ENCODE measurements at regions not wholly inside any gene's neighbourhood (a gene's known extent, or its start where the extent isn't known, plus 50 kb on each side); places are given as distances from the start of the nearest gene placed in this dataset.

DNA sequence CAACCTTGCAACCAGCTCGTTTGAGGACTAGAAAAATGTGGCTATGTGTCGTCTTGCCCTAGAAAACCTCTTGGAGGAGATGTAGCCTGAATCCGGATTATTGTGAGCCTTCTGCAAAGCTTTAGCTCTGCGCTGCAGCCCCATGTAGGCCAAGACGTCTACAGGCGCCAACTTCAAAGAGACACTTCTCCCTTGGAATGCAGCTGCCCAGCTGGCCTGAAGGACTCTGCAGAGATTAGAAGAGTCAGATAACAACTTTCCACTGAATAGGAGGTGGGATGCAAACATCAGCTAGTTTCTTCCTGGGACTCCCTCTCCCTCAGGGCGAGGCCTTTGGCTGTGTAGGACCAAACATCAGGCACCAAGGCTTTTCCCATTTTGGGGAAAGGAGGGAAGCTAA is 356.5 kb upstream of the IL12A start:
- intact Hi-C loops (cut with DNase I) = no loop called here
- ATAC-seq (ENCODE audit: poor library complexity) (no peak), DNase-seq (no peak)

DNA sequence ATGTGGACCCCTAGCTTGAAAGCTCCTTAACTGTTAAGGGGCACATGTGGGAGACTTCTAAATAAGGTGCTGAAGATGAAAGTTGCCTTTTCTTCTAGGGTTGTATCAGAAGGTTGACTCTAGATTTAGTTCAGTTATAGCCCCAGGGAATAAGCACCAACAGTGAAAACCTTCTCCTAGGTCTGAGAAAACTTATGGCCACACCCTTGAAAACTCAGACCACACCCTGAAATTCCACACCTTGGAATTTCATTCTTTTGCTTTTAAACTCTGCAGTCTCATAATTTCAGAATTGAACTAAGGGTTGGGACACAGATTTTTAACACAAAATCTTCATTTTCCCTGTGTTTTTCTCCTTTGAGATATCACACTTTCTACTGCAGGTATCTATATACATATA is 355.8 kb upstream of the IL12A start:
- DNase-seq = no peak
- intact Hi-C loops (cut with DNase I) = no loop called here
- ATAC-seq (ENCODE audit: poor library complexity) = no peak

DNA sequence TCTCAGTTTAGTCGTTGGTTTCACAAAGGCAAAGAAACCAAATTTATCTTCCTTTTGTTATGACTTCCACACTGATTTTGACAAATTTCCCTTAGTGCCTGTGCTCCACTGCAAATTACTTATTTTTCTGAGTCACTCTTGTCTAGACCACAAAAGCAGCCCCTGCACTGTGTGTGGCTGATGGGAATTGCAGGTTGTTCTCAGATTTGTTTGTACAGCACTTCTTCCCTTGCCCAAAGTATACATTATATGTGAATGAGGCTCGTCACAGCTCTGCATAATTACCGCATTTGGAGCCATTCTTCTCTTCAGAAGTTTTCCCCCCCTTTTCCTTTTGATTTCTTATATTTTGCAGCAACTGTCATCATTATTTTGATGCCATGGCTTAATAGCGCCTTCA is 354.2 kb upstream of the IL12A start:
- intact Hi-C loops (cut with DNase I) = no loop called here
- no peak for DNase-seq
- ATAC-seq (ENCODE audit: poor library complexity) = no peak

DNA sequence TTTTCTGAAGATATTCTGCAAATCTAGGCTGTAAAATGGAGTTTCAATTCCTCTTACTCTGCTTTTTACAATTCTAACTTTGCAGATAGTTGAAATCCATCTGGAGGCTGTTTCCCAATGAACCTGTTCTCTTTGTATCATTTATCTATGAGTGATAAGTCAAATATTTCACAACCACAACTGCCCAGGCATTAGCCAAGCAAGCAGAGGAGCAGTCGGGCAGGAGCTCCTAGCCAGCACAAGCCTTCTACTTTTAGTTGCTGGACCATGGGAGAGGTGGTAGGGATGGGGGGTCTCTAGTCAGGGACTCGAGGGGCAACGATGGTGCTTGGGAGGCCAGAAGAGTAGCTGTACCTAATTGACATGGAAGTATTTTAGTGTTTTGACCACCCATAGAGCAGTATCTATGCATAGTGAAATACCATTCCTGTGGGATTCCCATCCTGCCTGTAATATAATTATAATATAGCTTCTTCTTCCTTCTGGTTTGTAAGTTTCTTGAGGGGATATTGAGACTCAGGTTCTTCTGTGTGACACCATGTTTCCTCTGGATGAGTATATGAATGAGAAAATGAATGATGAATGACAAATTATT is 353.5 kb upstream of the IL12A start:
- intact Hi-C loops (cut with DNase I) = no loop called here
- no peak for ATAC-seq (ENCODE audit: poor library complexity)
- no peak for DNase-seq

DNA sequence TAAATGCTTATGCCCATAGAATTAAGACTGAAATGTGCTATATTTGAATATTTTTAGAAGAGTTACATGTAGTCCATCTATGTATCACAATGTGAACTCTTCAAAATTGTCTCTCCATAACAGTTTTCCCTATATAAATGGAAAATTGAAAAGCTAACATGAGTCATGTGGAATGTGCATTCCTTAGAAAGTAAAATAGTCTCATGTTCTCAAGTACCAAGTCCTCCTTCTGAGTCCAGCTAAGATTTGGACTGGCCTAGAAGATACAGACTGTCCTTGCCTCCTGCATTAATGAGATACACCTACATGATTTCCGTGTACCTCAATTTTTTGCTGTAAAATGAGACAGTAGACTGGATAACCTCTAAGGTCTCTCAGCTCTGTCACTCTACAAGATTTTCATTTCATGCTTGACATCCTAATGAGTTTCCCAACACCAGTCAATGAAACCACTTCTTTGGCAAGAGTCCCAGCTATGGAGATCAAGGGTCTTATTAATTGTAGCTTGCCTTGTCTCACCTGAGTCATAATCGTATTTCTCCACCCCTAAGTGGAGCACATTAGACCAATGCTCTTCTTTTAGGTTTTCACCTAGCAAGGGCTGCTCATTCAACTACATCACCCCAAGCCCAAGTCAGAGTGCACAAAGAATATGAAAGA is 350.6 kb upstream of the IL12A start:
- intact Hi-C loops (cut with DNase I) = no loop called here
- DNase-seq = no peak
- no peak for ATAC-seq (ENCODE audit: poor library complexity)

DNA sequence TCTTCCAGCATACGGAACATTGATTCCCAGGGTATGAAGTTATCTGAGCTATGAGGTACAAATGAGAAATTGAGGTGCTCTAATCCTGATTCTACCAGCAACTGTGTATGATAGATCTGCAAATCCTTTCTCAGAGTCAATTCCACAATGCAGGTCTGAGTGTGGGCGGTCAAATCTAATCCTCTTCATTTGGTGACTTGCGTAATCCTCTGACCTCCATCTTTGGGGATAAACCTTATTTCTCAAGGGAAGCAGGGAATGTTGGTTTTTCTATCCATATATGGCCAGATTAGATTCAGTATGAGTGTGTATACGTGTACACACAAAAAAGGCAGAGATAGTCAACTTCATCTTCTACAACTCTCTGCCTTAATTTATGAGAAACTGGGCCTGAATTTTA is 348.4 kb upstream of the IL12A start:
- DNase-seq (no peak), ATAC-seq (ENCODE audit: poor library complexity) (no peak)
- intact Hi-C loops (cut with DNase I) = no loop called here

DNA sequence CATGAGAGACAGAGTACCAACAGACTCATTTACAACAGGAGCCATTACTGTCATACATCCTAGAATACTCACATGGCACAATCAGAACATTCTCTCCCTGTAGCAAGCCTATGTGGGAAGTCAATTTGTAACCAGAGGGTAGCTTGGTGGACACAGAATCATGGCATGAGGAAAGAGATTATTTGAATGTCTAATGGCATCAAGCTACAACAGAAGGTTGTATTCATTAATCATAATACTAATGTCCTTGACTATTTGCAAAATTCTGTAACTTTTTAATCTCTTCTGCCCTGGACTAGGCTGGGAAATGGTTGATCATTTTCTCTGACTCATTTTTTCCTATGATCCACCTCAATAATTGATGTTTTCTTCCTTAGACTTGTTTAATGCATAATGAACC is 345.2 kb upstream of the IL12A start:
- ATAC-seq (ENCODE audit: poor library complexity) = no peak
- intact Hi-C loops (cut with DNase I) = no loop called here
- DNase-seq = no peak

DNA sequence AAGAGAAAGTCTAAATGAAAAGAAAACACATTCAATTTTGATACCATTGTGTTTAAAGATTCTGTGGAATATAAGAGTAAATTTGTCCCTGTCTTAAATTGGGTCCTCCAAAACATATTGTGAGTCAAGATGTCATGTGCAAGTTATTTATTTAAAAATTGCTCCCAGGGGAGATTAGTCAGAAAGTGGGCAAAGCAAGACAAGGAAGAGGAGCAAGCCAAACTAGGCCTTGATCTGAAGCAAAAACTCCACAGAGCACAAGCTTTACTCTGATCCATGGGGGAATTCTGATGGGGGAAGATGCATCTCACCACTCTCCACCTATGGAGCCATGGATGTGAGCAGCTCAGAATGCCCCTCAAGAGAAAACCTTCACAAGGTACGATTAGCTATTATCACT is 342.8 kb upstream of the IL12A start:
- intact Hi-C loops (cut with DNase I) = no loop called here
- ATAC-seq (ENCODE audit: poor library complexity) (no peak), DNase-seq (no peak)

DNA sequence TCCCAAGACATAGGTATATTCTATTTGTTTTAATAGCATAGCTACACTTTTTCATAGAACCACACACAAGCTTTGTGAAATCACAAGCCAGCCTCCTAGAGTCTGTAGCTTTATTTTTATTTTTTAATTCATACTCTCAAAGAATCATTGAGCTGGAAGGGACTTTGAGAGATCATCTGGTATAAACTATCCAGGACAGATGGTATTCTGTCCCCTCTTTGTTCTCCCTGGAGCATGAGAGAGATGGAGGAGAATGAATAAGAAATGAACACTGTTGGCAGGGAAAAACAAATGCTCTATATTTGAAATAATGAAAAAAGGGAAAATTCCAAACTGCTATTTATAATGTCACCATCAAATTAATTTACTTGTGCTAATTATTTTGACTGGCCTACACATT is 338.7 kb upstream of the IL12A start:
- DNase-seq (no peak), ATAC-seq (ENCODE audit: poor library complexity) (no peak)
- intact Hi-C loops (cut with DNase I) = no loop called here

DNA sequence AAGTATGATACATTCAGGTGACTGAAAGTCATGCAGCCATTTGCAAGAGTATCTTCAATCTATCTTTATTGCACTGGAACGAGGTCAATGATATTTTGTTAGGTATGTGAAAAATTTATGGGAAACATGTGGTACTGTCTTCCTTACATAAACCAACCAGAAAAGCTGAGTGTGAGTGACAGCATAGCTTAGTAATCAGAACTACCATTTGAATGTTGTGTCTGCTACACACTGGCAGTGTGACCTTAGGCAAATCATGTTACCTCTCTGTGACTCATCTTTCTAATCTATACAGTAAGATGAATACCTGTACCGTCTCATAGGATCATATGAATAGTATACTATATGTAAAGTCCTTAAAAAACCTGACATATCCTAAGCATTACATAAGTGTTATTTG is 337.9 kb upstream of the IL12A start:
- no peak for ATAC-seq (ENCODE audit: poor library complexity)
- intact Hi-C loops (cut with DNase I) = no loop called here
- DNase-seq = no peak

DNA sequence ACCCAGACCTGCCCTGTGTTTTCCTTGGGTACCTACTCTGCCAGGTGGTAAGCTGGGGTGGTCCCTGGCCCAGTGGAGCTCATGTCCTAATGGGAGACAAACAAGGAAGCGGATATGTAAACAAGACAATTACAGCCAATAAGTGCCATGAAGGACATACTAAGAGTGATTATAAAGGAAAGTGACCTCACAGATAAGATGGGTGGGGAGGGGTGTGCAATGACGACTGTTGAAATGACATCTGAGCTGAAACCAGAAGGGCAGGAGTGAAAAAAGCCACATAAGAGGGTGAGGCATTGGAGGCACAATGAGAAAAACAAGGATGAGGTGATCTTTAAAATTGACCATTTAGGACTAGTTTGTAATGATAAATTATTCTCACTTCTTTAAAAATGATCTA is 336.2 kb upstream of the IL12A start:
- peak; percentile 35 for ATAC-seq (ENCODE audit: poor library complexity)
- no peak for DNase-seq

DNA sequence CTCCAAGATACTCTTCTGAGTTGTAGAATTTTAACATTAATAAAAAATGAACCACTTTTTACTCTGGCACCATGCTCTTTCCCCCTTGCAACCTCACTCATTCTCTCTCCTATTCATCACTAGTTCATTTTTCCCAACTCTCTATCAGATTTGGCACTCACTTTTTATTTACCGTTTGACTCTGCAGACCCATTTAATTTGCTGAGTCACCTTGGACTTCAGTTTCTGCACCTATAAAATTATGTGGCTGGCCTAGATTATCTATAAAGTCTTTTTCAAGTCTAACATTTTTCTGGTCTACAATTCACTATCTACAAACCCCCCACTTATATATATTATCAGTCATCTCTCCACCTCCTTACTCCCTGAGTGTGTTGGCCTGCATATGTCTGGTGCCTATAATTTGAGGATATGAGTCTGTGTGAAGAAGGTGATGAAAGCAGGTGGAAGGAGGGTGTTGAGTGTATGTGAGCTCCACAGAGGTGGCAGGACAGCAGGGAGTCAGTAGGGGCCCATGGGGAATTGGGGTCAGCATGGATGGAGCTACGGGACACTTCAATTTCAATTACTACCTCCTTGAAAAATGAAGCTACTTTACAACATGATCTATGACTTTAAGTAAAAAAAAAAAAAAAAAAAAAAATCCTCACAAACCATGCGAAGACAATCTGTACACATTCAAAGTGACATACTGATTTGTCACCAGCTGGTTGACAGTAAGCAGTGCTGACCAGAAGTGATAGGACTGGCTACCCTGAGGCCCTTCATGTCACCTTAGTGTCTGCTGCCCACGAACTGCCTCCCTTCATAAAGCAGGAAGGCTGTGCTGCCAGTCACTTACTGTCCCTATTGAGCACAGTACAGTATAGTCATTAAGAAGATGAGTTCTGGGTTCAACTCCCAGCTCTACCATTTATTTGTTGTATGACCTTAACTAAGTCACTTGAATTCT is 334.2 kb upstream of the IL12A start:
- intact Hi-C loops (cut with DNase I) = no loop called here
- peak; percentile 91 for ATAC-seq (ENCODE audit: poor library complexity)
- DNase-seq = peak; percentile 42

More for the DNA sequence above, 336.2 kb upstream of the IL12A start:
- intact Hi-C loops (cut with DNase I) = no loop called here

DNA sequence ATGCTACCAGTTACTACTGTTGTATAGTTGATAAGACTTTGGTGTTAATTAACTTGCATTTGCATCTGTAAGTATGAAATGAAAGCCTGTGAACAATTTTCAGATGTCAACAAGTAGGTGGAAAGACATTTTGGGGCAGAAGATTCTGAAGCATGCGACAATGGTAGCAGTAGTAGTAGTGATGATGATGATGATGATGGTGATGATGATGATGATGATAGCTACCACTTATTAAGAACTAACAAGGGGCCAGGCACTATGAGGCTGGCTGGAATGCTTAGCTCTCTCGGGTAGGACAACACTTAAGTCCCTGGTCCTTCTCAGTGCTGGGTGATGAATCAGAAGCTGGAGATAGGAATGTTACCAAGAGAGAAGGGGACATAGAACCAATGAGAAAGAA is 333.4 kb upstream of the IL12A start:
- DNase-seq (no peak), ATAC-seq (ENCODE audit: poor library complexity) (no peak)
- intact Hi-C loops (cut with DNase I) = no loop called here

DNA sequence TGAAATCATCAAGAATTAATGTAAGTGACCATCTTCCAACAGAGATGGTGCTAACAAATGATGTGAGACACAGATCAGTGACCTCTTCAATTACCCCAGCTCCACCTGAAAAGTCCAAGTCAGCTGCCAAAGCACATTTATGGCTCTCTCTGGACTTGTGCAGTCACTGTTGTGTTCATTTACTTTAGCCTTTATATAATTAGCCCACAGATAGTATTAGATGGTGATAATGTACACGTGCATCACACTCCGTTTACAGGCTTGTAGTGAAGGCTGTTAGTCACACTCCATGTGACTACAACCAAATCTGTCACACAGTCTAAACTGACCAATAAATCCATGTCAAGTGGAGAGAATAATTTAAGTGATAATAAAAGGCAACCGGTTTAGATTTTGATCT is 331.5 kb upstream of the IL12A start:
- intact Hi-C loops (cut with DNase I) = no loop called here
- no peak for ATAC-seq (ENCODE audit: poor library complexity)
- DNase-seq = no peak

DNA sequence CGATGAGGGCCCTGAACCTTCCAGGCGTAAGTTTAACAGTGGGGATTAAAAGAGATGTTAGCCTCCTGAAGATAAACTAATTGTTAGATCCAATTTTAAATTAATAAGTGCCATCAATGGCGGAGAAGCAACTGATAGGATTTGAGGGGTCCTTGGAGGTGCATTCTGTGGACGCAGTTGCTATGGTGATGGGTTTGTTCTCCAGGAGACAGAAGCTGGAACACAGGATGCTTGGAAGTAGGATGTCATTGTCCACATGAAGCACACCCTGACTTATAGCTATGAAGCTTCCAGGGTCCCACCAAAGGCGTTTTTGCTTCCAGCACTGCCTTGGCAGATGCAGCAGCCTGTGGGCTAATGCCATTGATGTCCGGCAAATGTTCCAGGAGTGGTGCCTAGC is 331.0 kb upstream of the IL12A start:
- intact Hi-C loops (cut with DNase I) = no loop called here
- DNase-seq (no peak), ATAC-seq (ENCODE audit: poor library complexity) (no peak)

DNA sequence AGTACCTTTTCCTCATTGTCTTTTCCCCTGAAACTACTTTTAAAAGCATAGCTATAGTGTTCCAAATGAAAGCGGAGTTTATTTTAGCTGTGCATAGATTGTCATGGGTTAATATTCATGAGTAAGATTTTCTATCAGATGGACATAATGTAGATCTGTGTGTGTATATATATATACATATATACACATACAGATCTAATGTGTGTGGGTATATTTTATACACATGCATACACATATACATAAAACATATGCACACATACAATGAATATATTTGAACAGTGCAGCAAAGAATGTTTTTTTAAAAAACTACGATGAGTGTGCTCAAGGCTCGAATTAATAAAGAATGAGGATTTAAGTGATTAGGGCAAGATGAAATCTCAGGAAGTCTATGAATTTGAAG is 328.3 kb upstream of the IL12A start:
- DNase-seq (no peak), ATAC-seq (ENCODE audit: poor library complexity) (no peak)
- intact Hi-C loops (cut with DNase I) = no loop called here

DNA sequence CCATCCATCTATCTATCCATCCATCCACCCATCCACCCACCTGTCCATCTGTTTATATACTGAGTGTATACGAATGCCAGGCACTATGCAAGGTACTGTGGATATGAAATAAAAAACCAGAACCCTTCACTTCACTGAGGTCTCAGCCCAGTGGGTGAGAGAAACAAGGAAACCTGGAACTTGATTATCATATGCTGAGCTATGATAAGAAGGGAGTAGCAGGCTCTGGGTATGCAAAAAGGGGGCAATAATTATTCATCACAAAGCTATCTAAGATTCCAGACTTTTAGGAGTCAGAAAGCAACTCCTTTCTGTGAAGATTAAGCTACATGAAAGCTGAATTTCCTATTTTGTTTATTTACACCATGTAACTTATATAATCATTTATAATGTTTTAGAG is 327.7 kb upstream of the IL12A start:
- ATAC-seq (ENCODE audit: poor library complexity) = no peak
- intact Hi-C loops (cut with DNase I) = no loop called here
- DNase-seq = no peak

DNA sequence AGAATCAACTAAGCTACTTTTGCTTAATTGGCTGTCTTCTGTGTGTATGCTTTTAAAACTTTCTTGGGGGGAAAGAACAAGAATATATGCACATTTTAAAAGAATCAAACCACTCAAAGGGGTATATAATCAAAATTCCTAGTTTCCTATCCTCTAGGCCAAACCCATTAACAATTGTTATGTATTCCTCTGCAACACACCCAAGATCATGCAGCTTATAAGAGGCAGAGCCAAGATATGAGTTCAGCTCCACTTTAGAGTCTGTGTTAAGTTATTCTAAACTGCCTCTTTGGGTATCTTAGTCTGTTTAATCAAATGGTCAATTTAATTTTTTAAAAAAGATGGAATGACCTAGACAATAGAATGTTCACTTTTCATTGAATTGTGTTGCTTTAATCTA is 326.1 kb upstream of the IL12A start:
- no peak for ATAC-seq (ENCODE audit: poor library complexity)
- intact Hi-C loops (cut with DNase I) = no loop called here
- no peak for DNase-seq

DNA sequence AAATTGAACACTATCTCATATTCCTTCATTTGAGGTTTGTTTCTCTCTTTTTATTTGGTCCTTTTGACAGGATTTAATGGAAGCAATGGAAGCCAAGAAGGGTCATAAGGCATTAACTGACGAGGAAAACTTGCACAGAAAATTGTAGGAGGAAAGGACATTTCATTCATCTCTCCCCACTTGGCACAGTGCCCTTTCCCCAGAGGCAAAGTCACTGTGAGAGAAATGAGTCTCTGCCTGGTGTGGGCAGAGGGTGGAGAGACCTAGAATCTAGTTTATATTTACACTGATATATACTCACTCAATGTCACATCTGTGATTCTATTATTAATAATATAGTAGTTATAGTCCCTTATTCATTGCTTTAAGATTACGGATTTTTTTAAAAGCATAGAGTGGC is 324.6 kb upstream of the IL12A start:
- no peak for DNase-seq
- intact Hi-C loops (cut with DNase I) = no loop called here

DNA sequence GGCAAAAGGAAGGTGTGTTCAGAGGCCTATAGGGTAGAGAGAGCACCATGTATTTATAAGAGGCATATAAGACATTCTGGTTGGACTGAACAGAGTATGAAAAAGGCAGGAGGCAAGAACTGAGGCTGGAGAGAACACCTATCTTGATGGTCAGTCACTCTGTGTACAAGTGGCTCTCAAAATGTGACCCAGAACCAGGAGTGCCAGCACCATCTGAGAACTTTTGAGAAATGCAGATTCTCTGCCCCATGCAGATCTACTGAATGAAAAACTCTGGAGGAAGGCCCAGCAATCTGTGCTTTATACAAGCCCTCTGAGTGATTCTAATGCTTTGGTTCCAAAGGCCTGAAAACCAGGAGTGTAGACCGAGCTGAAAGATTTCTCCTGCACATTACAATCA is 324.0 kb upstream of the IL12A start:
- ATAC-seq (ENCODE audit: poor library complexity) (peak; percentile 75), DNase-seq (no peak)
- intact Hi-C loops (cut with DNase I) = no loop called here

More for the DNA sequence above, 324.6 kb upstream of the IL12A start:
- ATAC-seq (ENCODE audit: poor library complexity) = peak; percentile 48
